HG03097 (cell line): ENCODE measurements at regions not wholly inside any gene's neighbourhood (a gene's known extent, or its start where the extent isn't known, plus 50 kb on each side); places are given as distances from the start of the nearest gene placed in this dataset.

ENCODE experiments used
- ATAC-seq: cut with Tn5 transposase; IDR thresholded peaks from one replicate; pipeline ENCODE4 v1.9.1; 2021; ENCODE audit not compliant: unreplicated experiment, low FRiP score

- ATAC-seq = no peak
These were observed 54.3 kb upstream of the TET2 start for GRCh38 chr4:105092356-105092755.

DNA sequence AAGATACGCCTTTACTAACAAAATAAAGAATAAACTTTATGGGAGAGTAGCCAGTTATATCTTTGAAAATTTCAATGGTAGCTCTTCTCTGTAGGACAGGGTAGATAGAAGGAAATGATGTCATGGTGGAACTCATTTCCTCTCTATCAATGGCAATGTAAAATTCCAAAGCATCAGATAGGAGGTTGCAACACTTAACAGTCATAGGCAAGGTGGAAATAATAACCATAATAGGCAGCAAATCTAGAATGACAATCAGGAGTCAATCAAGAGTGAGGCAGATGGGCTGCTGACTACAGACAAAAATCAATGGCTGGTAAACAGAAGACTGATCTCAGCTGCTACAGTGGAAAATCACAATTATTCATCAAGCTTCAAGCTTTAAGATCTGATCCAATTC, 53.9 kb upstream of the TET2 start:
- ATAC-seq = no peak

DNA sequence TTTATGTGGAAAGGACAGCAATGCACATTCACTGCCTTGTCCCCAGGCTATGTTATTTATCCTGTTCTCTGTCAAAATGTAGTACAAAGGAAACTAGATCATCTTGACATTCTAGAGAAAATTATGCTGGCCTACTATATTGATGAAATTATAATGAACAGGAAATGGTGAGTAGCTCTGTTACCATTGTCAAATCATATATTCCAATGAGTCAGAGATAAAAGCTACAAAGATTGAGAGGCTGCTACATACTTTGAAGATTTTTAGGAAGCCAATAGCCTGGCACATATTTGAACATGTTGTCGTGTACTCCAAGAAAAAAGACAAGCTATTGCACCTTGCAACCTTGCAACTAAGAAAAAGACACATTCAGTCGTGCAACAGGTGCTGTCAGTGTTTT, 52.7 kb upstream of the TET2 start:
- ATAC-seq = no peak
